Naive thymus-derived CD4-positive, alpha-beta T cell (primary cell): ENCODE measurements at regions not wholly inside any gene's neighbourhood (a gene's known extent, or its start where the extent isn't known, plus 50 kb on each side); places are given as distances from the start of the nearest gene placed in this dataset.

Source experiments
- ATAC-seq: fragments of 150-1000 bp; cut with Tn5 transposase; 2 replicates; pipeline ENCODE4 v1.10.0; 2021; ENCODE audit warnings: mild to moderate bottlenecking, moderate library complexity
- CTCF ChIA-PET: fragments of 350-600 bp; sonication (Branson Sonifier 250); formaldehyde crosslinking; loops from one replicate; lab custom pipeline; 2021; ENCODE audit warnings: antibody characterized with exemption; lab: Charles Lee
- POLR2A ChIA-PET: fragments of 350-600 bp; sonication (Branson Sonifier 250); formaldehyde crosslinking; loops from one replicate; lab custom pipeline; 2021; ENCODE audit warnings: antibody characterized with exemption, inconsistent platforms; lab: Charles Lee
- DNase-seq, 9 donors: peaks; one replicate each; pipeline versions ENCODE4 v3.0.0 to v3.0.0-alpha.2; 2020 to 2022; ENCODE audit warnings: mixed read lengths in 1 of 9
- H3K27ac ChIP-seq: one replicate; pipeline ENCODE4 v1.7.0; 2013; ENCODE audit warnings: mild to moderate bottlenecking, low read depth, low read length, moderate library complexity
- H3K27me3 ChIP-seq, 2 donors: one replicate each; pipeline ENCODE4 v1.7.0; 2013; ENCODE audit warnings: low read length in 2 of 2, mild to moderate bottlenecking in 2 of 2, moderate library complexity in 2 of 2; ENCODE audit not compliant: control insufficient read depth in 2 of 2, insufficient read depth in 2 of 2
- H3K36me3 ChIP-seq, 3 experiments: 1 replicate in 2 of 3; 2 replicates in 1 of 3; pipeline ENCODE4 v1.7.0; 2013; ENCODE audit warnings: low read length in 3 of 3, mild to moderate bottlenecking in 3 of 3, moderate library complexity in 1 of 3; ENCODE audit not compliant: insufficient read depth in 3 of 3, control insufficient read depth in 2 of 3
- H3K4me1 ChIP-seq, 2 donors: one replicate each; pipeline ENCODE4 v1.7.0; 2013; ENCODE audit warnings: low read length in 2 of 2, mild to moderate bottlenecking in 2 of 2, moderate library complexity in 1 of 2; ENCODE audit not compliant: control insufficient read depth in 2 of 2, insufficient read depth in 2 of 2
- H3K4me3 ChIP-seq: 2 replicates; pipeline ENCODE4 v1.7.0; 2013; ENCODE audit warnings: mild to moderate bottlenecking, low read length
- H3K9me3 ChIP-seq, 3 experiments: 1 replicate in 2 of 3; 2 replicates in 1 of 3; pipeline ENCODE4 v1.7.0; 2013; ENCODE audit warnings: low read length in 3 of 3; ENCODE audit not compliant: control insufficient read depth in 2 of 3
- H3K27ac Mint-ChIP-seq, 9 donors: one replicate each; pipeline ENCODE4 v1.8.0; 2020 to 2022; ENCODE audit warnings: mixed read lengths in 9 of 9, mild to moderate bottlenecking in 8 of 9, moderate library complexity in 5 of 9, inconsistent platforms in 2 of 9
- H3K27me3 Mint-ChIP-seq, 5 donors: one replicate each; pipeline ENCODE4 v1.8.0; 2021 to 2022; ENCODE audit warnings: mixed read lengths in 5 of 5, mild to moderate bottlenecking in 1 of 5
- H3K36me3 Mint-ChIP-seq, 5 donors: one replicate each; pipeline ENCODE4 v1.8.0; 2020 to 2022; ENCODE audit warnings: mixed read lengths in 5 of 5, mild to moderate bottlenecking in 3 of 5, inconsistent platforms in 1 of 5
- H3K4me1 Mint-ChIP-seq, 7 donors: one replicate each; pipeline ENCODE4 v1.8.0; 2020 to 2022; ENCODE audit warnings: mixed read lengths in 7 of 7, mild to moderate bottlenecking in 3 of 7, inconsistent platforms in 1 of 7
- H3K4me3 Mint-ChIP-seq, 10 donors: one replicate each; pipeline ENCODE4 v1.8.0; 2020 to 2022; ENCODE audit warnings: mild to moderate bottlenecking in 10 of 10, mixed read lengths in 10 of 10, moderate library complexity in 6 of 10, inconsistent platforms in 2 of 10
- H3K9me3 Mint-ChIP-seq, 11 donors: one replicate each; pipeline ENCODE4 v1.8.0; 2020 to 2022; ENCODE audit warnings: mixed read lengths in 11 of 11, mild to moderate bottlenecking in 4 of 11, inconsistent platforms in 1 of 11, moderate library complexity in 1 of 11
- intact Hi-C, 2 donors: fragments of 100-400 bp; cut with micrococcal nuclease; formaldehyde crosslinking; loops; one replicate each; pipeline ENCODE4 v1.15.1; 2023

GRCh38 chr5:15993919-15994318, 185.7 kb downstream of the MARCHF11 start:
- no peaks in the 10 kb centered on the region for H3K4me1 Mint-ChIP-seq
- H3K9me3 Mint-ChIP-seq = peaks cover 10 to 52% (median 24%) of the 10 kb centered on the region in 11 donors
- H3K36me3 Mint-ChIP-seq = peaks cover 0 to 5% (median 0%) of the 10 kb centered on the region in 5 donors
- no peaks in the 10 kb centered on the region for H3K36me3 ChIP-seq
- H3K4me3 ChIP-seq = no peak overlapping the region
- H3K4me3 Mint-ChIP-seq = no peak overlapping the region
- no peak overlapping the region for H3K27ac ChIP-seq
- ChIA-PET POLR2A (no interaction called here), CTCF (no interaction called here)
- no peaks in the 10 kb centered on the region for H3K9me3 ChIP-seq
- no peaks in the 10 kb centered on the region for H3K4me1 ChIP-seq
- DNase-seq = no peak
- no peak for ATAC-seq
- H3K27me3 ChIP-seq = no peaks in the 10 kb centered on the region
- intact Hi-C loops = no loop called here
- H3K27ac Mint-ChIP-seq = no peak overlapping the region
- H3K27me3 Mint-ChIP-seq = no peaks in the 10 kb centered on the region

DNA sequence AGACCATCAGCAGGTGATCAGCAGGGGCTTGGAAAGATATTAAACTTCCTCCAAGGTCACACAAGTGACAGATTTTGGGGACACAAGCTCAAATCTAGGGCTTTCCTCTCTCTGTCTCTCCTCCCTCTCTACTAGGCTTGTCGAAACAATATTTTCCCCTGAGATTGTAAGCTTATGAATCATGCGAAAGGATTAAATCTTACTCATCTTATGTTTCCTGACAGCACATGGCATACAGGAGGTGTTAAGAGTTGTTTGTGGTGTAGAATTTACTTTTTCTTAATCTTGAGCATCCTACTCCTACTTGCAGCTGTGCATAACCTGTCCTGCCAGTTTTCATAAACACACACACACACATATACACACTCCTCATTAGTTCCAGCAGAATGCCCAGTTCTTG, 186.3 kb downstream of the MARCHF11 start:
- no peak for DNase-seq
- CTCF ChIA-PET = no interaction called here
- POLR2A ChIA-PET = no interaction called here
- intact Hi-C loops = no loop called here
- no peaks in the 10 kb centered on the region for H3K4me1 Mint-ChIP-seq
- Histone ChIP-seq H3K4me1 (no peaks in the 10 kb centered on the region), H3K36me3 (no peaks in the 10 kb centered on the region), H3K9me3 (no peaks in the 10 kb centered on the region), H3K27ac (no peak overlapping the region), H3K27me3 (no peaks in the 10 kb centered on the region), H3K4me3 (no peak overlapping the region)
- H3K36me3 Mint-ChIP-seq = peaks cover 0 to 5% (median 0%) of the 10 kb centered on the region in 5 donors
- ATAC-seq = no peak
- H3K27me3 Mint-ChIP-seq = no peaks in the 10 kb centered on the region
- peaks cover 10 to 56% (median 24%) of the 10 kb centered on the region in 11 donors for H3K9me3 Mint-ChIP-seq
- H3K27ac Mint-ChIP-seq = no peak overlapping the region
- H3K4me3 Mint-ChIP-seq = no peak overlapping the region

GRCh38 chr5:15992918-15993317, 186.7 kb downstream of the MARCHF11 start:
- peaks cover 0 to 5% (median 0%) of the 10 kb centered on the region in 5 donors for H3K36me3 Mint-ChIP-seq
- no peak overlapping the region for H3K4me3 Mint-ChIP-seq
- peaks cover 10 to 56% (median 24%) of the 10 kb centered on the region in 11 donors for H3K9me3 Mint-ChIP-seq
- DNase-seq (no peak), ATAC-seq (no peak)
- Histone ChIP-seq H3K36me3 (no peaks in the 10 kb centered on the region), H3K4me1 (no peaks in the 10 kb centered on the region), H3K27me3 (no peaks in the 10 kb centered on the region), H3K9me3 (no peaks in the 10 kb centered on the region), H3K27ac (no peak overlapping the region), H3K4me3 (no peak overlapping the region)
- intact Hi-C loops = no loop called here
- no peaks in the 10 kb centered on the region for H3K27me3 Mint-ChIP-seq
- CTCF ChIA-PET = no interaction called here
- no peak overlapping the region for H3K27ac Mint-ChIP-seq
- H3K4me1 Mint-ChIP-seq = no peaks in the 10 kb centered on the region
- POLR2A ChIA-PET = no interaction called here

- H3K27ac ChIP-seq = no peak overlapping the region
- no peaks in the 10 kb centered on the region for H3K9me3 ChIP-seq
- Mint-ChIP-seq H3K27ac (no peak overlapping the region), H3K27me3 (no peaks in the 10 kb centered on the region), H3K9me3 (peaks cover 12 to 56% (median 24%) of the 10 kb centered on the region in 11 donors), H3K36me3 (peaks cover 0 to 5% (median 0%) of the 10 kb centered on the region in 5 donors), H3K4me1 (no peaks in the 10 kb centered on the region), H3K4me3 (no peak overlapping the region)
- intact Hi-C loops = no loop called here
- H3K27me3 ChIP-seq = no peaks in the 10 kb centered on the region
- CTCF ChIA-PET = interaction anchor here (0.6 kb wide), 1 partner anchor 11 kb away, joined by 4 read pairs; no protein-coding TSS in a partner anchor
- POLR2A ChIA-PET = no interaction called here
- H3K4me3 ChIP-seq = no peak overlapping the region
- DNase-seq (no peak), ATAC-seq (no peak)
- no peaks in the 10 kb centered on the region for H3K4me1 ChIP-seq
- no peaks in the 10 kb centered on the region for H3K36me3 ChIP-seq
These were observed 188.0 kb downstream of the MARCHF11 start for GRCh38 chr5:15991586-15991985.
